ENCODE measurements at regions not wholly inside any gene's neighbourhood (a gene's known extent, or its start where the extent isn't known, plus 50 kb on each side); places are given as distances from the start of the nearest gene placed in this dataset.
"Not testable (repeated sequence)": the region's sequence is repeated elsewhere in the genome, so short reads cannot be mapped to it uniquely, and the experiment has no call there.

- not testable (repeated sequence) for H3K4me1 ChIP-seq (ENCODE audit: insufficient read depth, low read length); H3K9ac ChIP-seq (ENCODE audit: low read depth, low read length); H3K9me3 ChIP-seq (ENCODE audit: control insufficient read depth, insufficient read depth, low read length)
Observed at GRCh38 chr11:82501174-82501573, 232.5 kb downstream of the FAM181B start.

GRCh38 chr11:82494988-82495432 lies 238.7 kb downstream of the FAM181B start:
- no peak overlapping the region for H3K9ac ChIP-seq (ENCODE audit: low read depth, low read length)
- H3K36me3 ChIP-seq (ENCODE audit: insufficient read depth, low read length) = no peaks in the 10 kb centered on the region
- no peaks in the 10 kb centered on the region for H3K4me1 ChIP-seq (ENCODE audit: insufficient read depth, low read length)
- no peaks in the 10 kb centered on the region for H3K9me3 ChIP-seq (ENCODE audit: control insufficient read depth, insufficient read depth, low read length)

More at GRCh38 chr11:82501174-82501573, 232.5 kb downstream of the FAM181B start:
- not testable (repeated sequence) for H3K36me3 ChIP-seq (ENCODE audit: insufficient read depth, low read length)

GRCh38 chr11:82474876-82475275 lies 258.8 kb downstream of the FAM181B start:
- Histone ChIP-seq H3K4me1 (ENCODE audit: insufficient read depth, low read length) (no peaks in the 10 kb centered on the region), H3K9ac (ENCODE audit: low read depth, low read length) (no peak overlapping the region), H3K9me3 (ENCODE audit: control insufficient read depth, insufficient read depth, low read length) (no peaks in the 10 kb centered on the region), H3K36me3 (ENCODE audit: insufficient read depth, low read length) (no peaks in the 10 kb centered on the region)

GRCh38 chr11:82465481-82465880 lies 268.2 kb downstream of the FAM181B start:
- no peak overlapping the region for H3K9ac ChIP-seq (ENCODE audit: low read depth, low read length)
- no peaks in the 10 kb centered on the region for H3K36me3 ChIP-seq (ENCODE audit: insufficient read depth, low read length)
- no peaks in the 10 kb centered on the region for H3K4me1 ChIP-seq (ENCODE audit: insufficient read depth, low read length)

GRCh38 chr11:82462608-82463242 lies 270.9 kb downstream of the FAM181B start:
- H3K4me1 ChIP-seq (ENCODE audit: insufficient read depth, low read length) = no peaks in the 10 kb centered on the region
- no peaks in the 10 kb centered on the region for H3K36me3 ChIP-seq (ENCODE audit: insufficient read depth, low read length)
- no peaks in the 10 kb centered on the region for H3K9me3 ChIP-seq (ENCODE audit: control insufficient read depth, insufficient read depth, low read length)
- no peak overlapping the region for H3K9ac ChIP-seq (ENCODE audit: low read depth, low read length)

More at GRCh38 chr11:82465481-82465880, 268.2 kb downstream of the FAM181B start:
- H3K9me3 ChIP-seq (ENCODE audit: control insufficient read depth, insufficient read depth, low read length) = no peaks in the 10 kb centered on the region

- H3K9me3 ChIP-seq (ENCODE audit: control insufficient read depth, insufficient read depth, low read length) = no peaks in the 10 kb centered on the region
- no peaks in the 10 kb centered on the region for H3K4me1 ChIP-seq (ENCODE audit: insufficient read depth, low read length)
- no peak overlapping the region for H3K9ac ChIP-seq (ENCODE audit: low read depth, low read length)
- no peaks in the 10 kb centered on the region for H3K36me3 ChIP-seq (ENCODE audit: insufficient read depth, low read length)
Observed at GRCh38 chr11:82458761-82459160, 274.9 kb downstream of the FAM181B start.

- H3K9me3 ChIP-seq (ENCODE audit: control insufficient read depth, insufficient read depth, low read length) = no peaks in the 10 kb centered on the region
- no peaks in the 10 kb centered on the region for H3K36me3 ChIP-seq (ENCODE audit: insufficient read depth, low read length)
- no peak overlapping the region for H3K9ac ChIP-seq (ENCODE audit: low read depth, low read length)
- no peaks in the 10 kb centered on the region for H3K4me1 ChIP-seq (ENCODE audit: insufficient read depth, low read length)
Observed at GRCh38 chr11:82458147-82458546, 275.5 kb downstream of the FAM181B start.

GRCh38 chr11:82450996-82451395 lies 282.7 kb downstream of the FAM181B start:
- Histone ChIP-seq H3K9me3 (ENCODE audit: control insufficient read depth, insufficient read depth, low read length) (no peaks in the 10 kb centered on the region), H3K9ac (ENCODE audit: low read depth, low read length) (no peak overlapping the region), H3K36me3 (ENCODE audit: insufficient read depth, low read length) (no peaks in the 10 kb centered on the region), H3K4me1 (ENCODE audit: insufficient read depth, low read length) (no peaks in the 10 kb centered on the region)

GRCh38 chr11:82406611-82407010 lies 327.1 kb downstream of the FAM181B start:
- Histone ChIP-seq H3K4me1 (ENCODE audit: insufficient read depth, low read length) (no peaks in the 10 kb centered on the region), H3K9me3 (ENCODE audit: control insufficient read depth, insufficient read depth, low read length) (no peaks in the 10 kb centered on the region), H3K9ac (ENCODE audit: low read depth, low read length) (no peak overlapping the region), H3K36me3 (ENCODE audit: insufficient read depth, low read length) (no peaks in the 10 kb centered on the region)

- H3K9me3 ChIP-seq (ENCODE audit: control insufficient read depth, insufficient read depth, low read length) = no peaks in the 10 kb centered on the region
- no peaks in the 10 kb centered on the region for H3K4me1 ChIP-seq (ENCODE audit: insufficient read depth, low read length)
- no peak overlapping the region for H3K9ac ChIP-seq (ENCODE audit: low read depth, low read length)
Observed at GRCh38 chr11:82405421-82405820, 328.2 kb downstream of the FAM181B start.

GRCh38 chr11:82404981-82405380 lies 328.7 kb downstream of the FAM181B start:
- Histone ChIP-seq H3K4me1 (ENCODE audit: insufficient read depth, low read length) (no peaks in the 10 kb centered on the region), H3K9me3 (ENCODE audit: control insufficient read depth, insufficient read depth, low read length) (no peaks in the 10 kb centered on the region), H3K9ac (ENCODE audit: low read depth, low read length) (no peak overlapping the region), H3K36me3 (ENCODE audit: insufficient read depth, low read length) (no peaks in the 10 kb centered on the region)

More at GRCh38 chr11:82405421-82405820, 328.2 kb downstream of the FAM181B start:
- no peaks in the 10 kb centered on the region for H3K36me3 ChIP-seq (ENCODE audit: insufficient read depth, low read length)

GRCh38 chr11:82403640-82404305 lies 329.9 kb downstream of the FAM181B start:
- no peaks in the 10 kb centered on the region for H3K4me1 ChIP-seq (ENCODE audit: insufficient read depth, low read length)
- no peaks in the 10 kb centered on the region for H3K36me3 ChIP-seq (ENCODE audit: insufficient read depth, low read length)
- no peak overlapping the region for H3K9ac ChIP-seq (ENCODE audit: low read depth, low read length)
- H3K9me3 ChIP-seq (ENCODE audit: control insufficient read depth, insufficient read depth, low read length) = no peaks in the 10 kb centered on the region

GRCh38 chr11:82398300-82398815 lies 335.3 kb downstream of the FAM181B start:
- Histone ChIP-seq H3K9me3 (ENCODE audit: control insufficient read depth, insufficient read depth, low read length) (no peaks in the 10 kb centered on the region), H3K36me3 (ENCODE audit: insufficient read depth, low read length) (no peaks in the 10 kb centered on the region), H3K4me1 (ENCODE audit: insufficient read depth, low read length) (no peaks in the 10 kb centered on the region)

GRCh38 chr11:82396639-82397038 lies 337.0 kb downstream of the FAM181B start:
- H3K9ac ChIP-seq (ENCODE audit: low read depth, low read length); H3K9me3 ChIP-seq (ENCODE audit: control insufficient read depth, insufficient read depth, low read length); H3K4me1 ChIP-seq (ENCODE audit: insufficient read depth, low read length); H3K36me3 ChIP-seq (ENCODE audit: insufficient read depth, low read length): not testable (repeated sequence)

More at GRCh38 chr11:82398300-82398815, 335.3 kb downstream of the FAM181B start:
- no peak overlapping the region for H3K9ac ChIP-seq (ENCODE audit: low read depth, low read length)

GRCh38 chr11:82384308-82384707 lies 349.4 kb downstream of the FAM181B start:
- Histone ChIP-seq H3K4me1 (ENCODE audit: insufficient read depth, low read length) (no peaks in the 10 kb centered on the region), H3K9me3 (ENCODE audit: control insufficient read depth, insufficient read depth, low read length) (no peaks in the 10 kb centered on the region), H3K9ac (ENCODE audit: low read depth, low read length) (no peak overlapping the region), H3K36me3 (ENCODE audit: insufficient read depth, low read length) (no peaks in the 10 kb centered on the region)

Data from ES-I3 (cell line).